ENCODE measurements at regions not wholly inside any gene's neighbourhood (a gene's known extent, or its start where the extent isn't known, plus 50 kb on each side); places are given as distances from the start of the nearest gene placed in this dataset.

DNA sequence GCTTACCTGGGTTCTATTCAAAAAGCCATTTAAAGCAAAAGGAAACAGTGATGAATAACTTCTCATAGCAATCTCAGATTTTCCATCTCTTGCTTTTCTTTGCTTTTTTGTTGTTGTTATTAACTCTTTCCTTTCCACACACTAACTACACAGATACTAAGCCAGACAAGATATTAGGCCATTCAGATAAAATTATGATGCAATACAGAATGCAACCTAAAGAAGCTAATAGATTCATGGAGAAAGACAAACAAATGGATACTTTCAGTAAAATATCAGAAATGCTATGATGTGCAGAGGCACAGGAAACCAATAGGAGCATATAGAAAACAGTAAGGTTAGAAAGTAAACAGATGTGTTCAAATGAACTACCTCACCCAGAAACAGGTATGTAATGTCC, 597.0 kb upstream of the ITGA1 start:
- no peak for TF ChIP-seq POLR2A (IDR thresholded peaks at IDR 0.05)
- TF ChIP-seq CTCF (IDR thresholded peaks at IDR 0.05): no peak

All from right lobe of liver (tissue), 4 donors.